Tibial artery (tissue), 4 donors: ENCODE measurements at regions not wholly inside any gene's neighbourhood (a gene's known extent, or its start where the extent isn't known, plus 50 kb on each side); places are given as distances from the start of the nearest gene placed in this dataset.

Experiments used
- DNase-seq, 2 donors: peaks; one replicate each; pipeline ENCODE4 v3.0.0-alpha.2; 2019
- H3K27ac ChIP-seq, 2 donors: fragments of 200-600 bp; sonication (generic) in 1 of 2; 1 replicate in 1 of 2; 2 replicates in 1 of 2; pipeline ENCODE4 v1.5.1; 2018 to 2019; ENCODE audit warnings: mild to moderate bottlenecking in 1 of 2
- H3K27me3 ChIP-seq, 2 donors: fragments of 200-600 bp; sonication (generic) in 1 of 2; one replicate each; pipeline versions ENCODE4 v1.5.1 to v1.6.0; 2016 to 2019
- H3K36me3 ChIP-seq, 3 donors: fragments of 200-600 bp; sonication (generic) in 2 of 3; one replicate each; pipeline ENCODE4 v1.5.1; 2016 to 2019; ENCODE audit warnings: mild to moderate bottlenecking in 2 of 3
- H3K4me1 ChIP-seq, 4 donors: fragments of 200-600 bp; sonication (generic) in 2 of 4; 1 replicate in 3 of 4; 2 replicates in 1 of 4; pipeline ENCODE4 v1.5.1; 2016 to 2019
- H3K4me3 ChIP-seq, 2 donors: fragments of 200-600 bp; sonication (generic) in 1 of 2; 1 replicate in 1 of 2; 2 replicates in 1 of 2; pipeline ENCODE4 v1.5.1; 2018 to 2019; ENCODE audit warnings: mild to moderate bottlenecking in 2 of 2
- H3K9me3 ChIP-seq, 3 donors: fragments of 200-600 bp; sonication (generic) in 1 of 3; one replicate each; pipeline ENCODE4 v1.5.1; 2016 to 2019
- intact Hi-C: fragments of 100-400 bp; cut with DNase I; formaldehyde crosslinking; loops from one replicate; pipeline ENCODE4 v1.15.0; 2023; ENCODE audit warnings: low total_unique reads
- TF ChIP-seq, protein P1 (sequence below), 2 experiments: fragments of 200-600 bp in 1 of 2; fragments of 450-650 bp in 1 of 2; IDR thresholded peaks; one replicate each; pipeline ENCODE4 v1.5.1; 2017 to 2019; ENCODE audit warnings: antibody characterized with exemption in 2 of 2, mild to moderate bottlenecking in 1 of 2, moderate library complexity in 1 of 2

DNA sequence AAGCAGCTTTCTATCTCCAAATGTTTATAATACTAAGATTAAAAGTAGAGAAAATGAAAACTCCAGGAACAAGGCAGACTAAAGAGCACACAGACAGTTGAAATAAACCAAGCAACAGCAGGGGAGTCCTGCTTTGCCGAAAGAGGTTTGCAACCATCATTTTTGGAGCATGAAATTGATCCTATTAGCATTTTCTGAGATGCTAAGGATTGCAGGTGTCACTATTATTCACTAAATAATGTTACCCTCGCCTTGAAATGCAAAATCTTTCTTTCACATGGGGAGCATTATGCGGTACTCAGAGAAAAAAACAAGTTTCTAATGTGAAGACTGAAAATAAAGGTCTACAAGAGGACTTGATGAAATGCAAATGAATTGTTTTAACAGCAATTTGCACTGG lies 81.7 kb upstream of the DNAJC10 start:
- no peak for DNase-seq
- no peak overlapping the region for H3K27ac ChIP-seq
- TF ChIP-seq, protein P1, sequence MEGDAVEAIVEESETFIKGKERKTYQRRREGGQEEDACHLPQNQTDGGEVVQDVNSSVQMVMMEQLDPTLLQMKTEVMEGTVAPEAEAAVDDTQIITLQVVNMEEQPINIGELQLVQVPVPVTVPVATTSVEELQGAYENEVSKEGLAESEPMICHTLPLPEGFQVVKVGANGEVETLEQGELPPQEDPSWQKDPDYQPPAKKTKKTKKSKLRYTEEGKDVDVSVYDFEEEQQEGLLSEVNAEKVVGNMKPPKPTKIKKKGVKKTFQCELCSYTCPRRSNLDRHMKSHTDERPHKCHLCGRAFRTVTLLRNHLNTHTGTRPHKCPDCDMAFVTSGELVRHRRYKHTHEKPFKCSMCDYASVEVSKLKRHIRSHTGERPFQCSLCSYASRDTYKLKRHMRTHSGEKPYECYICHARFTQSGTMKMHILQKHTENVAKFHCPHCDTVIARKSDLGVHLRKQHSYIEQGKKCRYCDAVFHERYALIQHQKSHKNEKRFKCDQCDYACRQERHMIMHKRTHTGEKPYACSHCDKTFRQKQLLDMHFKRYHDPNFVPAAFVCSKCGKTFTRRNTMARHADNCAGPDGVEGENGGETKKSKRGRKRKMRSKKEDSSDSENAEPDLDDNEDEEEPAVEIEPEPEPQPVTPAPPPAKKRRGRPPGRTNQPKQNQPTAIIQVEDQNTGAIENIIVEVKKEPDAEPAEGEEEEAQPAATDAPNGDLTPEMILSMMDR (IDR thresholded peaks at IDR 0.05) = no peak
- no peaks in the 10 kb centered on the region for H3K36me3 ChIP-seq
- intact Hi-C loops = no loop called here
- H3K9me3 ChIP-seq = no peaks in the 10 kb centered on the region
- H3K27me3 ChIP-seq = no peaks in the 10 kb centered on the region
- H3K4me1 ChIP-seq = no peaks in the 10 kb centered on the region
- H3K4me3 ChIP-seq = no peak overlapping the region

DNA sequence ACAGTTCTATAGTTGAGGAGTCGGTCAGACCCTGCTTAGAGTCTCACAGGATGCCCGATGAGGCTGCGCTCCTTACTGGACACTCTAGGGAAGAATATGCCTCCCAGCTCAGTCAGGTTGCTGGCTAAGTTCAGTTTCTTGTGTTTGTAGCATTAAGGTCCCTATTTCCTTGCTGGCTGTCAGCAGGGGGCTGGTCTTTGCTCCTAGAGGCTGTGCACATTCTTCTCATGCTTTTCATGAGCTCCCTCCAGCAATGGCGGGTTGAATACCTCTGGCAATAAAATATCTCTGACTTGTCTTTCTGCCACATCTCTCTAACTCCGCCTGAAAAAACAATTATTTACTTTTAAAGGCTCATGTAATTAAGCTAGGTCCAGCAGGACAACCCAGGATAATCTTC lies 79.4 kb upstream of the DNAJC10 start:
- no peaks in the 10 kb centered on the region for H3K27me3 ChIP-seq
- H3K36me3 ChIP-seq = no peaks in the 10 kb centered on the region
- H3K9me3 ChIP-seq = no peaks in the 10 kb centered on the region
- DNase-seq = no peak
- no peak overlapping the region for H3K27ac ChIP-seq
- no peak overlapping the region for H3K4me3 ChIP-seq
- TF ChIP-seq, protein P1 (IDR thresholded peaks at IDR 0.05) = no peak
- no peaks in the 10 kb centered on the region for H3K4me1 ChIP-seq
- intact Hi-C loops = no loop called here

DNA sequence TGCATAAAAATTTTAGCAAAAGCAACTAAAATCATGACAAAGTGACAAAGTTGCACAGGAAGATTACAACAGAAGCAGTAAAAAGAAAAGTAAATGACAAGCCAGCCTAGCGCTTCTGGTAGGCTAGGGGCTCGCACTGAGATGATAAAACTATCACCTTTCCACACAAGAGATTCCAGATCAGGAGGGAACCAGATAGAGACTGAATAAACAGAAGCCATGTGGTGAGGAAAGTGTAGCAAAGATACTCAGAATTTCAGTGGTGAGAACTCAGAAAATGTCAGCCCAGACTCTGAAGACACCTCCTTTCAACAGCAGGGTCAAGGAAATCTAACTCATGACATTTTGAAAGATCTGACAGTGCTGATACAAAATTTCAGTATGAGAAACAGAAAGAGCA lies 77.4 kb upstream of the DNAJC10 start:
- H3K27me3 ChIP-seq = no peaks in the 10 kb centered on the region
- H3K4me1 ChIP-seq = no peaks in the 10 kb centered on the region
- H3K36me3 ChIP-seq = no peaks in the 10 kb centered on the region
- intact Hi-C loops = no loop called here
- H3K9me3 ChIP-seq = no peaks in the 10 kb centered on the region
- H3K27ac ChIP-seq = no peak overlapping the region
- H3K4me3 ChIP-seq = no peak overlapping the region
- TF ChIP-seq, protein P1 (IDR thresholded peaks at IDR 0.05) = no peak
- no peak for DNase-seq

DNA sequence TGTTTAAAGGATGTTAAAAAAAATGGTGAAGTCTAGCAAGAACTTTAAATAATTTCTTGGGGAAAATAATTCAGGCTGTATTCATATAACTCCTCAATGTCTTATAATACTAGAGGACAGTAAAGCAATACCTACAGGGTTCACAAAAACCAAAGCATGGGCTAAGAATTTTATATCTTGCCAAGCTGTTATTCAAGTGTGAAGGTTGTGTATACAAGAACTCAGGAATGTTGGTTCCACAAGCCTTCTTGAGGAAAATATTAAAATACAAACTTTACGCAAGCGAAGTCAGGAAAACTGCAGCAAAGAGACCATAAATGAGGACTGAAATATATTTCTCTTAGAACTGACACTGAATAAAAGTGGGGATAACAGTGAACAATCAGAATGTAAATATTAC lies 76.1 kb upstream of the DNAJC10 start:
- no peaks in the 10 kb centered on the region for H3K36me3 ChIP-seq
- intact Hi-C loops = no loop called here
- no peak overlapping the region for H3K4me3 ChIP-seq
- no peaks in the 10 kb centered on the region for H3K27me3 ChIP-seq
- no peaks in the 10 kb centered on the region for H3K9me3 ChIP-seq
- TF ChIP-seq, protein P1 (IDR thresholded peaks at IDR 0.05) = no peak
- no peak overlapping the region for H3K27ac ChIP-seq
- no peak for DNase-seq
- H3K4me1 ChIP-seq = no peaks in the 10 kb centered on the region

DNA sequence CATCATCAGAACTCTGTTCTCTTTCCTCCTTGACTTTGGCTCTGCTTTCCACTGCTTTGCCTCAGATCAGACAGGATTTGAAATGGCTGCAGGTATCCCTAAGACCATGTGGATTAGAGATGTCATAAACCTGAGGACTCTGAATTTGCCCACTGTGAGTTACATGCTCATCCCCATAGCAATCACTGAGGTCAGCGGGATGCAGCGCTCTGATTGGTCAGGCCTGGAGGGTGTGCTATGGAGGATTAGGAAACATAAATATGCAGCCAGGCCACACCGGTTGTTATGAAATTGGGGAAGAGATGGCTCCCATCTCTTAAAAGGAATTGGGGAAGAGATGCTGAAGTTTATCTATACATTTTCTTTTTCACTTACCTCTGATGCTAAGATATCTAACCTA lies 73.7 kb upstream of the DNAJC10 start:
- TF ChIP-seq, protein P1 (IDR thresholded peaks at IDR 0.05) = no peak
- peak; percentile 57 to 65 for DNase-seq
- Histone ChIP-seq H3K9me3 (no peaks in the 10 kb centered on the region), H3K4me3 (no peak overlapping the region), H3K27ac (no peak overlapping the region), H3K27me3 (no peaks in the 10 kb centered on the region), H3K4me1 (no peaks in the 10 kb centered on the region), H3K36me3 (no peaks in the 10 kb centered on the region)
- intact Hi-C loops = no loop called here
